ENCODE measurements at regions not wholly inside any gene's neighbourhood (a gene's known extent, or its start where the extent isn't known, plus 50 kb on each side); places are given as distances from the start of the nearest gene placed in this dataset.

DNA sequence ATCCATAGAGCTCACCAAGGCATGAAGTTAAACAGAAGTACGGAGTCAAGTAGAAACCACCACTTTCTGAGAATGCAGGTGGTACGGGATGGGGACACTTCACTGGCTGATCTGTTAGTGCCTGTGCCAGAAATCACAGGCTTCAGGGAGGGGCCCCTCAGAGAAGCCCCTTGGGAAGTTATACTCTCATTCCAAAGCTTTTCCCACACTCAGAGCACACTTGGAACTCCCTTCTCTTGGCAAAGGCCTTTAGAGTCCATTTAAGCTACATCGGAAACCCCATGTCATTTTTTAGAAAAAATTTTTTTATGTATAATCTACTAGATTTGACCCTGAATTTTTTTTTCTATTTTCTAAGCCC lies 80.7 kb upstream of the WASF3 start:
- no TSS peak for BruUV-seq (replicated peaks)
- peak overlapping the region; percentile 19 to 80; a peak in 3 of 4 replicates for H4K8ac ChIP-seq (ENCODE audit: low read depth in 2 of 2, low read length in 2 of 2)
- peak overlapping the region; percentile 92 for H3K14ac ChIP-seq (replicated peaks; ENCODE audit: low read depth, low read length)
- H3K36me3 ChIP-seq (ENCODE audit: control insufficient read depth, insufficient read depth, low read length): no peaks in the 10 kb centered on the region
- ChIA-PET POLR2A (ENCODE audit: unreplicated experiment) (interaction anchor here (0.7 kb wide), 1 partner anchor 255 kb away, joined by 3 read pairs; no protein-coding TSS in a partner anchor), CTCF (interaction anchor here (0.8 kb wide), 1 partner anchor 153 kb away, joined by 3 read pairs; no protein-coding TSS in a partner anchor)
- H3K4ac ChIP-seq (ENCODE audit: low read depth, low read length): peak overlapping the region; percentile 77
- intact Hi-C loops (cut with micrococcal nuclease) (no loop called here), dilution Hi-C loops (cut with HindIII; ENCODE audit: low sequenced_read_pairs, unreplicated experiment) (no loop called here), in situ Hi-C loops (cut with MboI; ENCODE audit: low sequenced_read_pairs) (no loop called here)
- peak overlapping the region; percentile 90 for H2BK20ac ChIP-seq (ENCODE audit: low read depth, low read length)
- H3K9me3 ChIP-seq (ENCODE audit: control insufficient read depth, insufficient read depth, low read length): no peaks in the 10 kb centered on the region
- H3K27me3 ChIP-seq (ENCODE audit: control insufficient read depth, insufficient read depth, low read length): no peaks in the 10 kb centered on the region
- H3K9ac ChIP-seq (ENCODE audit: low read depth, low read length): peak overlapping the region; percentile 58
- peak overlapping the region; percentile 59 for H2BK5ac ChIP-seq (ENCODE audit: low read depth, low read length, poor library complexity, severe bottlenecking)
- peak overlapping the region; percentile 50; the same call in 1 of the 2 replicates for H3K56ac ChIP-seq (ENCODE audit: extremely low read depth, insufficient read depth, low read length)
- H3K79me1 ChIP-seq (ENCODE audit: low read depth in 1 of 2, low read length in 2 of 2): no peaks in the 10 kb centered on the region
- peaks cover 9% of the 10 kb centered on the region; the same call in 1 of the 2 replicates for H3K9me1 ChIP-seq (ENCODE audit: insufficient read depth, low read length)
- peak overlapping the region; percentile 44 for H3K23ac ChIP-seq (ENCODE audit: low read depth, low read length)
- WGBS, 2 experiments (ENCODE audit: extremely low coverage in 2 of 2, insufficient read length in 1 of 2): no CpG with 5 or more reads among the region's 3 CpGs
- peak overlapping the region; percentile 53 for H3K4me2 ChIP-seq (ENCODE audit: low read depth, low read length)
- peak overlapping the region; percentile 53 for H4K5ac ChIP-seq (ENCODE audit: low read depth, low read length)
- H4K20me1 ChIP-seq (ENCODE audit: insufficient read depth, low read length): no peaks in the 10 kb centered on the region
- H2BK120ac ChIP-seq (ENCODE audit: low read depth, low read length): peak overlapping the region; percentile 71
- H3K18ac ChIP-seq (ENCODE audit: low read depth, low read length): peak overlapping the region; percentile 43; the same call in 1 of the 2 replicates
- H2BK15ac ChIP-seq (ENCODE audit: low read depth, low read length): peak overlapping the region; percentile 53; the same call in 1 of the 3 replicates
- peak overlapping the region; percentile 87; the same call in 1 of the 2 replicates for H2AK5ac ChIP-seq (ENCODE audit: low read depth, low read length)
- peak overlapping the region; percentile 47 for H2AK9ac ChIP-seq (replicated peaks; ENCODE audit: low read depth, low read length, poor library complexity)
- ATAC-seq (ENCODE audit: low read depth) (no peak), DNase-seq (no peak)
- peaks cover 12% of the 10 kb centered on the region for H3K4me1 ChIP-seq (ENCODE audit: control insufficient read depth, insufficient read depth, low read length)
- H2AFZ ChIP-seq (replicated peaks; ENCODE audit: low read length, poor library complexity): peak overlapping the region; percentile 96
- H3K27ac ChIP-seq (ENCODE audit: insufficient read depth, low read length): peak overlapping the region; percentile 77
- H4K91ac ChIP-seq (ENCODE audit: insufficient read depth, low read depth, low read length): peak overlapping the region; percentile 61
- no peak overlapping the region for H3K4me3 ChIP-seq (ENCODE audit: insufficient read depth, low read depth, low read length)
- TF ChIP-seq MXI1 (IDR thresholded peaks at IDR 0.05; ENCODE audit: borderline replicate concordance, low read depth, low read length) (no peak), MAFK (IDR thresholded peaks at IDR 0.05; ENCODE audit: low read depth, low read length) (no peak), FOS (IDR thresholded peaks at IDR 0.05; ENCODE audit: low read depth, low read length) (no peak), RCOR1 (IDR thresholded peaks at IDR 0.05; ENCODE audit: insufficient replicate concordance, low read length) (no peak), CEBPB (IDR thresholded peaks at IDR 0.05; ENCODE audit: low read depth, low read length) (no peak), NFE2L2 (IDR thresholded peaks at IDR 0.05; ENCODE audit: low read depth, low read length) (no peak), CHD1 (IDR thresholded peaks at IDR 0.05; ENCODE audit: low read depth, low read length) (no peak), SMC3 (IDR thresholded peaks at IDR 0.05; ENCODE audit: low read depth, low read length) (no peak), RFX5 (IDR thresholded peaks at IDR 0.05; ENCODE audit: low read depth, low read length) (no peak), MAZ (IDR thresholded peaks at IDR 0.05; ENCODE audit: borderline replicate concordance, low read depth, low read length) (no peak), BHLHE40 (IDR thresholded peaks at IDR 0.05; ENCODE audit: low read depth, low read length) (no peak), POLR2A (IDR thresholded peaks at IDR 0.05; ENCODE audit: low read depth, low read length) (no peak)
- TF ChIP-seq, protein P1, sequence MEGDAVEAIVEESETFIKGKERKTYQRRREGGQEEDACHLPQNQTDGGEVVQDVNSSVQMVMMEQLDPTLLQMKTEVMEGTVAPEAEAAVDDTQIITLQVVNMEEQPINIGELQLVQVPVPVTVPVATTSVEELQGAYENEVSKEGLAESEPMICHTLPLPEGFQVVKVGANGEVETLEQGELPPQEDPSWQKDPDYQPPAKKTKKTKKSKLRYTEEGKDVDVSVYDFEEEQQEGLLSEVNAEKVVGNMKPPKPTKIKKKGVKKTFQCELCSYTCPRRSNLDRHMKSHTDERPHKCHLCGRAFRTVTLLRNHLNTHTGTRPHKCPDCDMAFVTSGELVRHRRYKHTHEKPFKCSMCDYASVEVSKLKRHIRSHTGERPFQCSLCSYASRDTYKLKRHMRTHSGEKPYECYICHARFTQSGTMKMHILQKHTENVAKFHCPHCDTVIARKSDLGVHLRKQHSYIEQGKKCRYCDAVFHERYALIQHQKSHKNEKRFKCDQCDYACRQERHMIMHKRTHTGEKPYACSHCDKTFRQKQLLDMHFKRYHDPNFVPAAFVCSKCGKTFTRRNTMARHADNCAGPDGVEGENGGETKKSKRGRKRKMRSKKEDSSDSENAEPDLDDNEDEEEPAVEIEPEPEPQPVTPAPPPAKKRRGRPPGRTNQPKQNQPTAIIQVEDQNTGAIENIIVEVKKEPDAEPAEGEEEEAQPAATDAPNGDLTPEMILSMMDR (conservative IDR thresholded peaks at IDR 0.05; ENCODE audit: low read depth, low read length): no peak
- TF ChIP-seq, protein P2, sequence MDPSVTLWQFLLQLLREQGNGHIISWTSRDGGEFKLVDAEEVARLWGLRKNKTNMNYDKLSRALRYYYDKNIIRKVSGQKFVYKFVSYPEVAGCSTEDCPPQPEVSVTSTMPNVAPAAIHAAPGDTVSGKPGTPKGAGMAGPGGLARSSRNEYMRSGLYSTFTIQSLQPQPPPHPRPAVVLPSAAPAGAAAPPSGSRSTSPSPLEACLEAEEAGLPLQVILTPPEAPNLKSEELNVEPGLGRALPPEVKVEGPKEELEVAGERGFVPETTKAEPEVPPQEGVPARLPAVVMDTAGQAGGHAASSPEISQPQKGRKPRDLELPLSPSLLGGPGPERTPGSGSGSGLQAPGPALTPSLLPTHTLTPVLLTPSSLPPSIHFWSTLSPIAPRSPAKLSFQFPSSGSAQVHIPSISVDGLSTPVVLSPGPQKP (IDR thresholded peaks at IDR 0.05; ENCODE audit: borderline replicate concordance, low read depth, low read length): no peak
- TF ChIP-seq, protein P3, sequence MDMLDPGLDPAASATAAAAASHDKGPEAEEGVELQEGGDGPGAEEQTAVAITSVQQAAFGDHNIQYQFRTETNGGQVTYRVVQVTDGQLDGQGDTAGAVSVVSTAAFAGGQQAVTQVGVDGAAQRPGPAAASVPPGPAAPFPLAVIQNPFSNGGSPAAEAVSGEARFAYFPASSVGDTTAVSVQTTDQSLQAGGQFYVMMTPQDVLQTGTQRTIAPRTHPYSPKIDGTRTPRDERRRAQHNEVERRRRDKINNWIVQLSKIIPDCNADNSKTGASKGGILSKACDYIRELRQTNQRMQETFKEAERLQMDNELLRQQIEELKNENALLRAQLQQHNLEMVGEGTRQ (IDR thresholded peaks at IDR 0.05; ENCODE audit: low read depth, low read length): no peak

All from IMR-90 (cell line).